ENCODE measurements at regions not wholly inside any gene's neighbourhood (a gene's known extent, or its start where the extent isn't known, plus 50 kb on each side); places are given as distances from the start of the nearest gene placed in this dataset.

DNA sequence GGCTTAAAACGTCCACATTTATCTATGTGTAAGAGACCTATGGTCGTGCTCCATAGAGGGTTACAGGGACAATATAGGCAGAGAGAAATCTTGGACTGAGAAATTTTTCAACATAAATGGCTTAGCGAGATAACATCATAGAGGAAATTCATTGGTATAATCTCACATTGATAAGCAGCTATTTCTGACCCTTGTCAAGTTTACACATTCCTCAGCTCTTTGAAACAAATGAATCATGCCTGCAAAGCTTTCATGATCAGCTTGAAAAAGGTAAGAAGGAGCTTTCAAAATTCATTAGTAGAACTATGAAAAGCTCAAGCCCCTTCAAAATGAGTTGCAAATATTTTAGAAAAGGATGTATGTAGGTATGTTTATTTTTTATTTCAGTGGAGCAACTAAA is 478.8 kb downstream of the NEBL start:
- no peaks in the 10 kb centered on the region for H3K9me3 ChIP-seq (ENCODE audit: low read length)
- no peak overlapping the region for H3K27ac ChIP-seq (ENCODE audit: low read depth, low read length, poor library complexity, severe bottlenecking)
- TF ChIP-seq, protein P1, sequence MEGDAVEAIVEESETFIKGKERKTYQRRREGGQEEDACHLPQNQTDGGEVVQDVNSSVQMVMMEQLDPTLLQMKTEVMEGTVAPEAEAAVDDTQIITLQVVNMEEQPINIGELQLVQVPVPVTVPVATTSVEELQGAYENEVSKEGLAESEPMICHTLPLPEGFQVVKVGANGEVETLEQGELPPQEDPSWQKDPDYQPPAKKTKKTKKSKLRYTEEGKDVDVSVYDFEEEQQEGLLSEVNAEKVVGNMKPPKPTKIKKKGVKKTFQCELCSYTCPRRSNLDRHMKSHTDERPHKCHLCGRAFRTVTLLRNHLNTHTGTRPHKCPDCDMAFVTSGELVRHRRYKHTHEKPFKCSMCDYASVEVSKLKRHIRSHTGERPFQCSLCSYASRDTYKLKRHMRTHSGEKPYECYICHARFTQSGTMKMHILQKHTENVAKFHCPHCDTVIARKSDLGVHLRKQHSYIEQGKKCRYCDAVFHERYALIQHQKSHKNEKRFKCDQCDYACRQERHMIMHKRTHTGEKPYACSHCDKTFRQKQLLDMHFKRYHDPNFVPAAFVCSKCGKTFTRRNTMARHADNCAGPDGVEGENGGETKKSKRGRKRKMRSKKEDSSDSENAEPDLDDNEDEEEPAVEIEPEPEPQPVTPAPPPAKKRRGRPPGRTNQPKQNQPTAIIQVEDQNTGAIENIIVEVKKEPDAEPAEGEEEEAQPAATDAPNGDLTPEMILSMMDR (conservative IDR thresholded peaks at IDR 0.05; ENCODE audit: low read length): no peak
- TF ChIP-seq EZH2phosphoT487 (IDR thresholded peaks at IDR 0.05; ENCODE audit: borderline replicate concordance, low read depth, low read length): no peak
- no TSS peak for BruUV-seq (replicated peaks)
- no peak overlapping the region for H2AFZ ChIP-seq (ENCODE audit: low read length)
- intact Hi-C loops (cut with micrococcal nuclease; ENCODE audit: unreplicated experiment): no loop called here
- POLR2A ChIA-PET: no interaction called here
- no peaks in the 10 kb centered on the region for H3K36me3 ChIP-seq (ENCODE audit: insufficient read depth, low read length)
- no peak overlapping the region for H3K4me2 ChIP-seq (ENCODE audit: low read length)
- no peaks in the 10 kb centered on the region for H3K79me2 ChIP-seq (ENCODE audit: insufficient read depth, low read depth, low read length)
- H4K20me1 ChIP-seq (ENCODE audit: insufficient read depth, low read length): no peaks in the 10 kb centered on the region
- no peaks in the 10 kb centered on the region for H3K9me2 ChIP-seq (ENCODE audit: insufficient read depth, low read length)
- no peaks in the 10 kb centered on the region for H3K4me1 ChIP-seq (ENCODE audit: insufficient read depth, low read length, poor library complexity, severe bottlenecking)
- DNase-seq (ENCODE audit: low spot score): no peak
- no peak overlapping the region for H3K4me3 ChIP-seq (ENCODE audit: low read depth, low read length, poor library complexity, severe bottlenecking)
- CTCF ChIA-PET (ENCODE audit: unreplicated experiment): no interaction called here

GRCh38 chr10:20417791-20418190 is 479.3 kb downstream of the NEBL start:
- ChIA-PET CTCF (ENCODE audit: unreplicated experiment) (no interaction called here), POLR2A (interaction anchor here (0.6 kb wide), 1 partner anchor 24 kb away, joined by 3 read pairs; no protein-coding TSS in a partner anchor)
- Histone ChIP-seq H3K4me3 (ENCODE audit: low read depth, low read length, poor library complexity, severe bottlenecking) (no peak overlapping the region), H3K9me2 (ENCODE audit: insufficient read depth, low read length) (no peaks in the 10 kb centered on the region), H2AFZ (ENCODE audit: low read length) (no peak overlapping the region), H3K79me2 (ENCODE audit: insufficient read depth, low read depth, low read length) (no peaks in the 10 kb centered on the region), H3K4me1 (ENCODE audit: insufficient read depth, low read length, poor library complexity, severe bottlenecking) (no peaks in the 10 kb centered on the region), H3K4me2 (ENCODE audit: low read length) (no peak overlapping the region), H4K20me1 (ENCODE audit: insufficient read depth, low read length) (no peaks in the 10 kb centered on the region), H3K9me3 (ENCODE audit: low read length) (no peaks in the 10 kb centered on the region), H3K36me3 (ENCODE audit: insufficient read depth, low read length) (no peaks in the 10 kb centered on the region), H3K27ac (ENCODE audit: low read depth, low read length, poor library complexity, severe bottlenecking) (no peak overlapping the region)
- no peak for DNase-seq (ENCODE audit: low spot score)
- TF ChIP-seq, protein P1 (conservative IDR thresholded peaks at IDR 0.05; ENCODE audit: low read length): no peak
- TF ChIP-seq EZH2phosphoT487 (IDR thresholded peaks at IDR 0.05; ENCODE audit: borderline replicate concordance, low read depth, low read length): no peak
- intact Hi-C loops (cut with micrococcal nuclease; ENCODE audit: unreplicated experiment): no loop called here
- BruUV-seq (replicated peaks): no TSS peak

- Histone ChIP-seq H3K4me3 (ENCODE audit: low read depth, low read length, poor library complexity, severe bottlenecking) (no peak overlapping the region), H4K20me1 (ENCODE audit: insufficient read depth, low read length) (no peaks in the 10 kb centered on the region), H3K4me2 (ENCODE audit: low read length) (no peak overlapping the region), H3K79me2 (ENCODE audit: insufficient read depth, low read depth, low read length) (no peaks in the 10 kb centered on the region), H3K27ac (ENCODE audit: low read depth, low read length, poor library complexity, severe bottlenecking) (no peak overlapping the region), H3K4me1 (ENCODE audit: insufficient read depth, low read length, poor library complexity, severe bottlenecking) (no peaks in the 10 kb centered on the region), H3K9me3 (ENCODE audit: low read length) (no peaks in the 10 kb centered on the region), H3K36me3 (ENCODE audit: insufficient read depth, low read length) (no peaks in the 10 kb centered on the region), H2AFZ (ENCODE audit: low read length) (no peak overlapping the region), H3K9me2 (ENCODE audit: insufficient read depth, low read length) (no peaks in the 10 kb centered on the region)
- no TSS peak for BruUV-seq (replicated peaks)
- TF ChIP-seq, protein P1 (conservative IDR thresholded peaks at IDR 0.05; ENCODE audit: low read length): no peak
- no peak for TF ChIP-seq EZH2phosphoT487 (IDR thresholded peaks at IDR 0.05; ENCODE audit: borderline replicate concordance, low read depth, low read length)
- DNase-seq (ENCODE audit: low spot score): no peak
- ChIA-PET CTCF (ENCODE audit: unreplicated experiment) (no interaction called here), POLR2A (interaction anchor here (0.7 kb wide), 2 partner anchors 12 to 171 kb away, joined by 5 read pairs; no protein-coding TSS in a partner anchor)
- intact Hi-C loops (cut with micrococcal nuclease; ENCODE audit: unreplicated experiment): no loop called here
Measured at GRCh38 chr10:20415684-20416083, 481.4 kb downstream of the NEBL start.
